HG03175 (cell line): ENCODE measurements at regions not wholly inside any gene's neighbourhood (a gene's known extent, or its start where the extent isn't known, plus 50 kb on each side); places are given as distances from the start of the nearest gene placed in this dataset.
"Not testable (repeated sequence)": the region's sequence is repeated elsewhere in the genome, so short reads cannot be mapped to it uniquely, and the experiment has no call there.

ENCODE experiments used
- ATAC-seq: cut with Tn5 transposase; IDR thresholded peaks from one replicate; pipeline ENCODE4 v1.9.1; 2021; ENCODE audit warnings: mild to moderate bottlenecking, moderate library complexity; ENCODE audit not compliant: unreplicated experiment

DNA sequence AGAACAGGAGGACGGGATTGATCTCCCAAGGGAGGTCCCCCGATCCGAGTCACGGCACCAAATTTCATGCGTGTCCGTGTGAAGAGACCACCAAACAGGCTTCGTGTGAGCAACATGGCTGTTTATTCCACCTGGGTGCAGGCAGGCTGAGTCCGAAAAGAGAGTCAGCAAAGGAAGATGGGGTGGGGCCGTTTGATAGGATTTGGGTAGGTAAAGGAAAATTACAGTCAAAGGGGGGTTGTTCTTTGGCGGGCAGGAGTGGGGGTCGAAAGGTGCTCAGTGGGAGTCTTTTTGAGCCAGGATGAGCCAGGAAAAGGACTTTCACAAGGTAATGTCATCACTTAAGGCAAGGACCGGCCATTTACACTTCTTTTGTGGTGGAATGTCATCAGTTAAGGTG is 763.6 kb upstream of the CTNND2 start:
- not testable (repeated sequence) for ATAC-seq

DNA sequence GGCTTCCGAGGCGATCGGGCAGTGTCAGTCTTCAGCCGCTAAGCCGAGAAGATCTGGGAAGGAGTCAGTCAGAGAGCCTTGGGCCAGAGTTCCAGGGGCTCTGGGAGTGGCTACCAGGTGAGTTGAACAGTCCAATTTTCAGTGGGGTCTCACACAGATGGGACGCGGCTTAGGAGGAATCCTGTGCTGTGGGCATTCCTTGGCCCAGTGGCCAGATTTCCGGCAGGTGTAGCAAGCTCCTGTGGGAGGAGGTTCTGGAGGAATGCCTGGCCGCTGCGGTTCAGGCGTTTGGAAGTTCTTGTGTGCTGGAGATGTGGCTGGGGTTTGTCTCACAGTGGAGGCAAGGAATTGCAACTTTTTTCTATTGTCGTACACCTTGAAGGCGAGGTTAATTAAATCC is 761.5 kb upstream of the CTNND2 start:
- ATAC-seq, result not testable (repeated sequence)

DNA sequence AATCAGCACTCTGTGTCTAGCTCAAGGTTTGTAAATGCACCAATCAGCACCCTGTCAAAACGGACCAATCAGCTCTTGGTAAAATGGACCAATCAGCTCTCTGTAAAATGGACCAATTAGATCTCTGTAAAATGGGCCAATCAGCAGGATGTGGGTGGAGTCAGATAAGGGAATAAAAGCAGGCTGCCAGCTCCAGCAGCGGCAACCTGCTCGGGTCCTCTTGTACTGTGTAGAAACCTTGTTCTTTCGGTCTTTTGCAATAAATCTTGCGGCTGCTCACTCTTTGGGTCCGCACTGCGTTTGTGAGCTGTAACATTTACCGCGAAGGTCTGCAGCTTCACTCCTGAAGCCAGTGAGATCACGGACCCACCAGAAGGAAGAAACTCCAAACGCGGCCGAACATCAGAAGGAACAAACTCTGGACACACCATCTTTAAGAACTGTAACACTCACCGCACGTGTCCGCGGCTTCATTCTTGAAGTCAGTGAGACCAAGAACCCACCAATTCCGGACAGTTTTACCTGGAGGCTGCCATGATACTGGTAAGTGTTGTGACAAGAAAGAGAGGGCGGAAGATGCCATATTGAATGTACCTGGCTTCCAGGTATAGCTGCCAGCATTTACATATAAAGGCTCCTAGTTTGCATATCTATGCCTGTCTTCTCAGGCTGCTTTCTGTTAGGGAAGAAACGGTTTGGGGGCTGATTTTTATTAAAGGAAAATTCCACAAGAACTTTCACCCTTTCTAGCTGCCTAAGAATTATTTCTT is 758.5 kb upstream of the CTNND2 start:
- no peak for ATAC-seq

DNA sequence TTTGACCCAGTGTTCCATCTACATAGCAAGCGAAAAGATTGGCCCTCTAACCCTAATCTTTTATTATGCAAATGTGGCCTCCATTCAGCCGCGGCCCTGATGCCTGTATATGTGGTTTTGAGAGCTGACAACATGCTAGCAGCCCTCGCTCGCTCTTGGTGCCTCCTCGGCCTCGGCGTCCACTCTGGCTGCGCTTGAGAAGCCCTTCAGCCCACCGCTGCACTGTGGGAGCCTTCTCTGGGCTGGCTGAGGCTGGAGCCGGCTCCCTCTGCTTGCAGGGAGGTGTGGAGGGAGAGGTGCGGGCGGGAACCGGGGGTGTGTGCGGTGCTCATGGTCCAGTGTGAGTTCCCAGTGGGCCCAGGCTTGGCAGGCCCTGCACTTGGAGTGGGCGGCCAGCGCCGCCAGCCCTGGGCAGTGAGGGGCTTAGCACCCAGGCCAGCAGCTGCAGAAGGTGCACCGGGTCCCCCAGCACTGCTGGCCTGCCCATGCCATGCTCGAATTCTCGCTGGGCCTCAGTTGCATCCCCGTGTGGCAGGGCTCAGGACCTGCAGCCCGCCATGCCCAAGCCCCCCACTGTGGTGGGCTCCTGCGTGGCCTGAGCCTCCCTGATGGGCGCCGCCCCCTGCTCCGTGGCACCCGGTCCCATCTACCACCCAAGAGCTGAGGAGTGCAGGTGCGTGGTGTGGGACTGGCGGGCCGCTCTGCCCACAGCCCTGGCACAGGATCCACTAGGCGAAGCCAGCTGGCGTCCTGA is 757.5 kb upstream of the CTNND2 start:
- ATAC-seq, result no peak

DNA sequence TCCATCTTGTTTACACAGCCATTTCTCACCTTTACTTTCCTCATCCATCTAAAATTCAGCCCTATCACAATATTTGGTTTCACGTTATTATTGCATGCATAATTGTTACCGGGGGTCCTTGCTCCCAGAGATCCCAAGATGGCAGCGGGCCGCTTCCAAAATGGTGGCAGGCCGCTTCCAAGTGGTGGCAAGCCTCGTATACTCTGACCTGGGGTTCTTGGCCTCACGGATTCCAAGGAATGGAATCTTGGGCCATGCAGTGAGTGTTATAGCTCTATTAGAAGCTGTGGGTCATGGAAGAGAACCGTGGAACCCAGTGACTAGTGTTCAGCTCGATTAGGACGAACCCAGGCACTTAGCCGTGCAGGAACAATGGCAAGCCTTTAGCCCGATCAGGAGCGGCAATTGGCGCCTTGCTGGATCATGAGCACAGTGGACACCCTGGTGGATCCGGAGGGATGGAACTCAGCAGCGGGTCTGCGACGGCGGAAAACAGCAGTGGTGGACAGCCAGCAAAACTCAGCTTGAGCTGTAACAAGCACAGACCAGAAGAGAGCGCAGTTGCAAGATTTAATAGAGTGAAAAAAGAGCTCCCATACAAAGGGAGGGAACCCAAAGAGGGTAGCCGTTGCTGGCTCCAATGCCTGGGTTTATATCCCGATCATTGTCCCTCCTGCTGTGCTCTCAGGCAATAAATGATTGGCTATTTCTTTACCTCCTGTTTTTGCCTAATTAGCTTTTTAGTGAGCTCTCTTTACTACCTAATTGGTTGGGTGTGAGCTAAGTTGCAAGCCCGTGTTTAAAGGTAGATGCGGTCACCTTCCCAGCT is 756.2 kb upstream of the CTNND2 start:
- not testable (repeated sequence) for ATAC-seq

DNA sequence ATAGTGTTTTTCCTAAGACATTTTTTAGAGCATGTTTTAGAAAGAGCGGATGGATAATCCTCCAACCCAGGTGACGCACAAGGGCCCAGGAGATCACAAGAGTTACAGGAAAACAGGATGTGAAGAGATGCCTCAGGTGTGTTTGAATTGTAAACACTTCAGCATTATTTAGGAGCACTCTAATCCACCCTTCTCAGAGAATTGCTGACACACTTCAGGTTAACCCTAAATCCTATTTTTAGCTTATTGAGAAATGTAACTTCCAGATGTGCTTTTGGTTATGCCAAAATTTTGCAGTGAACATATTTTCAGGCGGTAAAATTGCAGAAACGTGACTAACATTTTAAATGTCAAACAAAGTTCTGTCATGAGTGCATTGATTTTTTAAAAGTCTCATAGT is 755.4 kb upstream of the CTNND2 start:
- no peak for ATAC-seq

DNA sequence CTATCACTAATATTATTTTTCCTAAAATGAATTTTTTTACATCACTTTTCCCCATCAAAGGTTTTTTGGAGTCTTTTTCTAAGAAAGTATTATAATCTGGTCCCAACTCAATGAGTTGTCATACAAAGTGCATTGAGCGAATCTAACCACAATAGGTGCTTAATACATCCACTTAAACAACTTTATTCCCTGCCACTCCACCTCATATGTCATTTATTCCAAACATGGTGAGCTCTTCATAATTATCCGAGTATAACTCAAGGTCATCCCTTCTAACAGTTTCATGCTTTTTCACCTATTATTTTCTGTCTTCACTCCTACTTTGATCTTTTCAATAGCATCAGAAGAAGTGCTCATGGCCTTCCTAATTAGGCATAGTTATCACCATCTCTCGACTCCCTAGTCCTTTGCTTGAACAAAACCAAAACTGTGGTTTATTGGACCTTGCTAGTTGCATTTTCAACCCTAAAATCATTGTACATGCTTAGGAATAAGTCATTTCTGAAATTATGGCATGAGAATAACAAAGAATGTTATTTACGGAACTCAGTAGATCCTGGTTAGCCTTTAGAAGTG is 754.7 kb upstream of the CTNND2 start:
- ATAC-seq, result no peak

DNA sequence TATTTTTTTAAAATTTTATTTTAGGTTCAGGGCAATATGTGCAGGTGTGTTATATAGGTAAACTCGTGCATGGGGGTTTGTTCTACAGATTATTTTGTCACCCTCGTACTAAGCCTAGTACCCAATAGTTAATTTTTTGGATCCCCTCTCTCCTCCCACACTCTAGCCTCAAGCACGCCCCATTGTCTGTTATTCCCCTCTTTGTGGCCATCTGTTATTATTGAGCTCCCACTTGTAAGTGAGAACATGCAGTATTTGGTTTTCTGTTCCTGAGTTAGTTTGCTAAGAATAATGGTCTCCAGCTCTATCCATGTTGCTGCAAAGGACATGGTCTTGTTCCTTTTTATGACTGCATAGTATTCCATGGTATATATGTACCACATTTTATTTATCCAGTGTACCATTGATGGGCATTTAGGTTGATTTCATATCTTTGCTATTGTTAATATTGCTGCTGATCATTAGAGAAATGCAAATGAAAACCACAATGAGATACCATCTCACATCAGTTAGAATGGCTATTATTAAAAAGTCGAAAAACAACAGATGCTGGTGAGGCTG is 753.7 kb upstream of the CTNND2 start:
- not testable (repeated sequence) for ATAC-seq

DNA sequence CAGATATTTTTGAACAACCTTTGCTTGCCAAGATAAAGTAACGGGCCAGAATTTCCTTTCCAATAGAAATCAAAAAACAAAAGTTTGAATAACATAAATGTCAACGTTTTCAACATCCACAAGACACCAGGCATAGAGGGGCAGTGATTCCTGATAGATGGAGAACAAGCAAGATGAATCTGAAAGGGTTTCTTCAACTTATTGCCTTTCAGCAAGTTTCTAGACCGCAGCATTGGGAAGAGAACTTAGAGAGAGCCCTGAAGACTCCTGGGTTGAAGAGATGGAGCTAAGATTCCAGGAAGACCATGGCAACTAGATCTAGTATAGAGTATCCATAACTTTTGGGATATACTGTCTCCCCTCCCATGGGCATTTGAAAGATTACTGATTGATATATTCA is 751.4 kb upstream of the CTNND2 start:
- no peak for ATAC-seq

DNA sequence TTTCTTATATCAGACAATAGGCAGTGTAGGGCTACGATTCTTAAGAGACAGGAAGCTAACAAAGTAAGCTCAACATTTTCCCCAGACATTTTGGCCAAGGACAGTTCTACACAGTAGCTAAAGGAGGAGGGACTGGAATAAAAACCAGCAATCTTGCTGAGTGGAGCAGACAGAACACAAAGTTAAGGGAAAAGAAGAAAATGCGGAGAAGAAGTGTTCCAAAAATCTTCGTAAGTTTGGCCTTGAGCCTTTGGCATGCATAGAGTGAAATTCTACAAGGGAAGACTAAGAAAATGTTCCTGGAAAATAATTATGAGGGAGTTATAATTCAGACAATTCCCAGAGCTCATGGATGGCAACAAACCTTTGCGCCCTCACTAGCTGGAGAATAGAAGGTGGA is 748.0 kb upstream of the CTNND2 start:
- ATAC-seq, result no peak

DNA sequence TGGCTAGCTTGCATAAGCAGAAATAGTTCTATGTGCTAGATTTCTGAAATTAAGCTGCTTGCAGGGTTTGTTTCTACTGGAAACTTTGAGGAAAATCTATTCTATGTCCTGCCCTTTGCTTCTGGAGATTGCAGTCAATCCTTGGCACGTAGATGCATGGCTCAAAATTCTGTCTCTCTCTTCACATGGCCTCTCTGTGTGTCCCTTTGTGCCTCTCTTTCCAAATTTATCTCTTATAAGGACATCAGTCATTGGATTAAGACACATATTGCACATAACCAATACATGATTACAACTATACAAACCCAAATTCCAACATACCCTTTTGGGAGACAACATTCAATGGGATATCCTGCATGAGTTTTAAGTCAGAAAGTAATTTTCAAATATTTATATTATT is 744.3 kb upstream of the CTNND2 start:
- no peak for ATAC-seq

DNA sequence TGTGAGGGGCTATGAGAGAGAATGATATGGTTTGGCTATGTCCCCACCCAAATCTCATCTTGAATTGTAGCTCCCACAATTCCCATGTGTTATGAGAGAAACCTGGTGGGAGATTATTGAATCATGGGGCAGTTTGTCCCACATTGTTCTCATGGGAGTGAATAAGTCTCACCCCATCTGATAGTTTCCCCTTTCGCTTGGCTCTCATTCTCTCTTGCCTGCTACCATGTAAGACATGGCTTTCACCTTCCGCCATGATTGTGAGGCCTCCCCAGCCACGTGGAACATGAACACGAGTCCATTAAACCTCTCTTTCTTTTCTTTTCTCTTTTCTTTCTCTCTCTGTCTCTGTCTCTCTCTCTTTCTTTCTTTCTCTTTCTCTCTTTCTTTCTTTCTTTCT is 743.4 kb upstream of the CTNND2 start:
- ATAC-seq, result no peak

DNA sequence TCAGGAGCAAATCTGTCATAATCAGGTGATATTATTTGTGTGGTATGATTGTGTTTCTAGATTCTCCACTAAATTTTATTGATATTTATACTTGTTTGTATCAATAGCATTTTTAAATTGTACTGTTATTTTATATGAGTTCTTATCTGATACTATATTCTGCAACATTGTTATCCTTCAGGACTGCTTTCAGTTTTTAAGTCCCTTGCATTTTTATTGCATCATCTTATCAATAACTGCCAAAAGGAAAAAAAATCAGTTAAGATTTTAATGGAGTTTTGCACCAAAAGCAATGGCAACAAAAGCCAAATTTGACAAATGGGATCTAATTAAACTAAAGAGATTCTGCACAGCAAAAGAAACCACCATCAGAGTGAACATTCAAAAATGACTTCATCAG is 741.3 kb upstream of the CTNND2 start:
- ATAC-seq, result no peak

DNA sequence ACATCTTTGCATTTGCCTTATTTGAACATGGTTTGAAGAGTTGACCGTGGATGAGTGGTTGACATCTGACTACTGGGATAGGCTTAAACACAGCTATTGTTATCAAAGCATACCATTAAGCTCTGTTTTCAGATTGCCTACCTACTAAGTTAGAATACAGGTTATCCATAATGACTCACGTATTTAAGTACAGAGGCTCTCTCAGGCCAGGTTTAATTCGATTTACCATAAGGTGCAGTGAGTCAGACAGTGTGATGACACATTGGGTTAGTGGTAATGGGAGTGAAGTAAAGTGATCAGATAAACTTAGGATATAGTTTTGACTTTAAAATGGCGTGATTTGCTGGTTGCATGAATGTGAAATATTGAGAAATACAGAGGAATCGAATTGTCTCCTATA is 732.0 kb upstream of the CTNND2 start:
- ATAC-seq, result no peak

DNA sequence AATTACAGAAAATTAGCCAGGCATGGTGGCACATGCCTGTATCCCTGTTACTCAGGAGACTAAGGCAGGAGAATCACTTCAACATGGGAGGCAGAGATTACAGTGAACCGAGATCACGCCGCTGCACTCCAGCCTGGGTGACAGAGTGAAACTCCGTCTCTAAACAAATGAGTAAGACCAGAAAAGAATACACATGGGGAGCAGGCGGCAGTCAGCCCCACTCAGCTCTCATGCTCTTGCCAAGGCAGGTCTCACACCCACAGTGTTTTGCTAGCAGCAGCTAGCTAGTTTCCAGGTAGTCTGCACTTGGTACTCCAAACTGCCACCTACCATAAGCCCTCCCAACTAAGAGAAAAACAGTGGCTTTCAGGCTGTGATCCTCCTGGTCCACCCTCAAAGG is 722.3 kb upstream of the CTNND2 start:
- ATAC-seq, result no peak

DNA sequence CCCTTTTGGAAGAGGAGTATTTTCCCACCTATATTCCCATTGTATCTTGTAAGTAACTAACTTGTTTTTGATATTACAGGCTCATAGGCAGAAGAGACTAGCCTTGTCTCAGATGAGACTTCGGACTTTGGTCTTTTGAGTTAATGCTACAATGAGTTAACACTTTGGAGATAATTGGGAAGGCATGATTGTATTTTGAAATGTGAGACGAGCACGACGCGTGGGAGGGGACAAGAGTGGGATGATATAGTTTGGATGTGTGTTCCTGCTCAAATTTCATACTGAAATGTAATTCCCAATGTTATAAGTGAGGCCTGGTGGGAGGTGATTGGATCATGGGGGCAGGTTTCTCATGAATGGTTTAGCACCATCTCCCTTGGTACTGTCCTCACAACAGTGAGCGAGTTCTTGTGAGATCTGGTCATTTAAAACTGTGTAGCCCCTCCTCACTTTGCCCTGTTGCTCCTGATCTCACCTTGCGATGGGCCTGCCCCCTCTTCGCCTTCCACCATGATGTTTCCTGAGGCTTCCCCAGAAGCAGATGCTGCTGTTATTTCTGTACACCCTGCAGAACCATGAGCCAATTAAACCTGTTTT is 721.5 kb upstream of the CTNND2 start:
- ATAC-seq, result no peak

DNA sequence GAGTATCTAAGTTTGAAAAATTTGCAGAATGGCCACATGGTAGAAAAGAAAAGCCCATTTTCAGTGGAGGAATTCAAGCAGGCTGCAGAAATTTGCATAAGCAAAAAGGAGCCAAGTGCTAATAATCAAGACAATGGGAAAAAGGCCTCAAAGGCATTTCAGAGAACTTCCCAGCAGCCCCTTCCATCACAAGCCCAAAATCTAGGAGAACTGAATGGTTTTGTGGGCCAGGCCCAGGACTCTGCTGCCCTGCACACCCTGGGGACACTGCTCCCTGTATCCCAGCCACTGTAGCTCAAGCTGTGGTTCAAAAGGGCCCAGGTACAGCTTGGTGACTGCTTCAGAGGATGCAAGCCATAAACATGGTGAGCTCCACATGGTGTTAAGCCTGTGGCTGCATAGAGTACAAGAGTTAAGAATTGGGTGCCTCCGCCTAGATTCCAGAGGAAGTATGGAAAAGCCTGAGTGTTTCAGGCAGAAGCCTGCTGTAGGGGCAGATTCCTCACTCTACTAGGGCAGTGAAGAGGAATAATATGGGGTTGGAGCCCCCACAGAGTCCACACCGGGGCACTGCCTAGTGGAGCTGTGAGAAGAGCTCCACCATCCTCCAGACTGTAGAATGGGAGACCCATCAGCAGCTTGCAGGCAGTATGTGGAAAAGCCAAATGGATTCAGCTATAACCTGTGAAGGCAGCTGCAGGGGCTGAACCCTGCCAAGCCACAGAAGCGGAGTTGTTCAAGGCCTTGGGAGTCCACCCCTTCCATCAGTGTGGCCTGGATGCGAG is 720.7 kb upstream of the CTNND2 start:
- ATAC-seq, result no peak

DNA sequence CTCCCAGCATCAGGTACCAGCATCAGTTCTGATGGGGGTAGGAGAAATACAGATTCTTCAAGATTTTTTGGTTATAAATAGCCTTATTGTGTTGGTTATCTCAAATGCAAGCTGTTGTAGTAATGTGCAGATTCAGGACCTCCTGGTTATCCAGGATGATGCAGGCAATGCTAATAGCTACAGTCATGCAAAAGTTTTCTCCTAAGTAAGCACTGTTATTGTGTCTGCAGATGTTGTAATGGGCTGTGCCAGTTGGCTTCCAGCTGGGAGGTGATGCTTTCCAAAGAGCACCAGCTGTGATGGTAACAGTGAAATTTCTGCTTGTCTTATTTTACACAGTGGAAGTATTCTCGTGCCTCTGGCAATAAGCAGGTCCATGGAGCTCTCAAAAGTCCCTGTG is 719.2 kb upstream of the CTNND2 start:
- no peak for ATAC-seq

DNA sequence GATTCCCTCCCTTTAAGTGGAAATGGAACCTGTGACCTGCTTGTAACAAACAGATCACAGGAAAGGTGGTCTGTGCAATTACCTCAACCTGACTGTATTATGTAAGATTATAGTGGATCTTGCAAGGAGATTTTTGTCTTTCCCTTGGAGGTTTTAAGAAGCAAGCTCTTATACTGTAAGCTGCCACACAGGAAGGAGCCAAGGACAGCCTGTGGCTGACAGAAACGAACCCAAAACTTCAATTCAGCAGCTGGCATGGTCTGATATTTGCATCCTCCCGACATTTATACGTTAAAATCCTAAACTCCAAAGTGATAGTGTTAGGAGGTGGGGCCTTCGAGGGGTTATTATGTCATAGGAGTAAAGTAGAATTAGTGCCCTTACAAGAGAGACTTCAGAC is 711.8 kb upstream of the CTNND2 start:
- no peak for ATAC-seq
